ENCODE measurements at regions not wholly inside any gene's neighbourhood (a gene's known extent, or its start where the extent isn't known, plus 50 kb on each side); places are given as distances from the start of the nearest gene placed in this dataset.

- DNase-seq (no peak), ATAC-seq (no peak)
- Histone ChIP-seq H3K36me3 (no peaks in the 10 kb centered on the region), H3K4me3 (no peak overlapping the region), H3K27ac (no peak overlapping the region), H3K4me1 (peaks cover 0 to 5% (median 0%) of the 10 kb centered on the region in 12 donors), H3K27me3 (peaks cover 0 to 12% (median 0%) of the 10 kb centered on the region in 9 donors), H3K9me3 (peaks cover 0 to 22% (median 0%) of the 10 kb centered on the region in 12 donors)
- TF ChIP-seq POLR2A (IDR thresholded peaks at IDR 0.05) = no peak
- TF ChIP-seq, protein P1, sequence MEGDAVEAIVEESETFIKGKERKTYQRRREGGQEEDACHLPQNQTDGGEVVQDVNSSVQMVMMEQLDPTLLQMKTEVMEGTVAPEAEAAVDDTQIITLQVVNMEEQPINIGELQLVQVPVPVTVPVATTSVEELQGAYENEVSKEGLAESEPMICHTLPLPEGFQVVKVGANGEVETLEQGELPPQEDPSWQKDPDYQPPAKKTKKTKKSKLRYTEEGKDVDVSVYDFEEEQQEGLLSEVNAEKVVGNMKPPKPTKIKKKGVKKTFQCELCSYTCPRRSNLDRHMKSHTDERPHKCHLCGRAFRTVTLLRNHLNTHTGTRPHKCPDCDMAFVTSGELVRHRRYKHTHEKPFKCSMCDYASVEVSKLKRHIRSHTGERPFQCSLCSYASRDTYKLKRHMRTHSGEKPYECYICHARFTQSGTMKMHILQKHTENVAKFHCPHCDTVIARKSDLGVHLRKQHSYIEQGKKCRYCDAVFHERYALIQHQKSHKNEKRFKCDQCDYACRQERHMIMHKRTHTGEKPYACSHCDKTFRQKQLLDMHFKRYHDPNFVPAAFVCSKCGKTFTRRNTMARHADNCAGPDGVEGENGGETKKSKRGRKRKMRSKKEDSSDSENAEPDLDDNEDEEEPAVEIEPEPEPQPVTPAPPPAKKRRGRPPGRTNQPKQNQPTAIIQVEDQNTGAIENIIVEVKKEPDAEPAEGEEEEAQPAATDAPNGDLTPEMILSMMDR (IDR thresholded peaks at IDR 0.05) = no peak
- intact Hi-C loops (cut with DNase I) = no loop called here
- WGBS, 4 donors = 0 to 72% (median 35%) methylated on average over 1 of the region's 1 CpG
Measured at GRCh38 chr3:34569437-34569836, 771.0 kb downstream of the PDCD6IP start.

GRCh38 chr3:34570916-34571705 is 772.7 kb downstream of the PDCD6IP start:
- intact Hi-C loops (cut with DNase I) = loop anchor here in 1 of 10 donors (5.0 kb wide), 1 partner anchor 96 kb away; no protein-coding TSS in a partner anchor
- DNase-seq = no peak
- ATAC-seq = no peak
- peaks cover 0 to 5% (median 0%) of the 10 kb centered on the region in 12 donors for H3K4me1 ChIP-seq
- TF ChIP-seq, protein P1 (IDR thresholded peaks at IDR 0.05) = no peak
- TF ChIP-seq POLR2A (IDR thresholded peaks at IDR 0.05) = no peak
- no peaks in the 10 kb centered on the region for H3K36me3 ChIP-seq
- H3K4me3 ChIP-seq = no peak overlapping the region
- H3K9me3 ChIP-seq = peaks cover 0 to 6% (median 0%) of the 10 kb centered on the region in 12 donors
- no peak overlapping the region for H3K27ac ChIP-seq
- H3K27me3 ChIP-seq = peaks cover 0 to 12% (median 0%) of the 10 kb centered on the region in 9 donors
- WGBS, 4 donors = 55 to 70% (median 64%) methylated on average over 4 of the region's 4 CpGs

DNA sequence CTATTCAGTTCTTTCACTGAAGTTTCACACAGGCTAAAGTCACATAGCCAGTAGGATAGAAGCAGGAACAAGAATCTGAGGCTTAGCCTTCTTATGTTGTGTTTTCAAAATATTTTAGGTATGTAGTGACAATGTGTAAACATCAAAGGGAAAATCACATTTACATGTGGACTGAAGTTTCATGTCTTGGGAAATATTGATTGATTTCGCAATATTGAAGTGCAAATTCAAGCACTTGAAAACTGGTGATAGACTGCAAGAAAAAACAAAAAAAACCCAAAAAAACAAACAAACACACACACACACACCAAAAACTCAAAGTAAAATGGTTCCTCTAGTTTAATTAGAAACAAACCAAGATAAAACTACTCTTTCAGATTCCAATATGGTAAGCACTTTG is 773.3 kb downstream of the PDCD6IP start:
- Histone ChIP-seq H3K4me1 (peaks cover 0 to 5% (median 0%) of the 10 kb centered on the region in 12 donors), H3K27me3 (peaks cover 0 to 12% (median 0%) of the 10 kb centered on the region in 9 donors), H3K9me3 (no peaks in the 10 kb centered on the region), H3K4me3 (no peak overlapping the region), H3K36me3 (no peaks in the 10 kb centered on the region), H3K27ac (no peak overlapping the region)
- TF ChIP-seq, protein P1 (IDR thresholded peaks at IDR 0.05) = no peak
- TF ChIP-seq POLR2A (IDR thresholded peaks at IDR 0.05) = no peak
- WGBS, 4 donors = 96 to 100% (median 97%) methylated on average over 1 of the region's 1 CpG
- intact Hi-C loops (cut with DNase I) = loop anchor here in 1 of 10 donors (5.0 kb wide), 1 partner anchor 96 kb away; no protein-coding TSS in a partner anchor
- ATAC-seq = no peak
- DNase-seq = no peak

- Histone ChIP-seq H3K9me3 (no peaks in the 10 kb centered on the region), H3K36me3 (no peaks in the 10 kb centered on the region), H3K4me3 (no peak overlapping the region), H3K27me3 (peaks cover 0 to 12% (median 0%) of the 10 kb centered on the region in 9 donors), H3K4me1 (no peaks in the 10 kb centered on the region), H3K27ac (no peak overlapping the region)
- 71 to 79% (median 74%) methylated on average over 3 of the region's 3 CpGs for WGBS, 4 donors
- DNase-seq (no peak), ATAC-seq (no peak)
- intact Hi-C loops (cut with DNase I) = no loop called here
- TF ChIP-seq, protein P1 (IDR thresholded peaks at IDR 0.05) = no peak
- TF ChIP-seq POLR2A (IDR thresholded peaks at IDR 0.05) = no peak
Measured at GRCh38 chr3:34575776-34576175, 777.3 kb downstream of the PDCD6IP start.
